IMR-90 (cell line): ENCODE measurements at regions not wholly inside any gene's neighbourhood (a gene's known extent, or its start where the extent isn't known, plus 50 kb on each side); places are given as distances from the start of the nearest gene placed in this dataset.

Experiments used
- ATAC-seq: fragments of 200-7000 bp; cut with Tn5 transposase; 2 replicates; pipeline ENCODE4 v1.9.1; 2020; ENCODE audit warnings: low read depth, mild to moderate bottlenecking, moderate library complexity
- BruUV-seq: library from RNA; stranded (reverse); fragments of 400-500 nt; replicated peaks from 2 replicates; lab custom pipeline; 2021; lab: Mats Ljungman, UMichigan
- CTCF ChIA-PET: fragments of 300-600 bp; formaldehyde crosslinking; extraction: SDS; loops from one replicate; lab custom pipeline; 2021; ENCODE audit warnings: antibody characterized with exemption; lab: Yijun Ruan, JAX
- POLR2A ChIA-PET: fragments of 300-600 bp; sonication (Branson Sonifier 250); formaldehyde crosslinking; loops from one replicate; lab custom pipeline; 2022; ENCODE audit warnings: antibody characterized with exemption; ENCODE audit not compliant: unreplicated experiment; lab: Charles Lee
- DNase-seq: peaks from one replicate; pipeline ENCODE4 v3.0.0; 2013
- H2AFZ ChIP-seq: replicated peaks from 2 replicates; pipeline ENCODE3; 2013; ENCODE audit warnings: low read length, mild to moderate bottlenecking; ENCODE audit not compliant: poor library complexity
- H2AK5ac ChIP-seq: 2 replicates; pipeline ENCODE4 v1.6.1; 2013; ENCODE audit warnings: low read depth, low read length, inconsistent platforms
- H2AK9ac ChIP-seq: replicated peaks from 2 replicates; pipeline ENCODE3; 2013; ENCODE audit warnings: mild to moderate bottlenecking, low read depth, low read length, moderate library complexity; ENCODE audit not compliant: poor library complexity
- H2BK120ac ChIP-seq: 2 replicates; pipeline ENCODE4 v1.6.1; 2013; ENCODE audit warnings: low read depth, low read length, inconsistent platforms
- H2BK15ac ChIP-seq: 3 replicates; pipeline ENCODE4 v1.6.1; 2013; ENCODE audit warnings: low read depth, low read length, inconsistent platforms
- H2BK20ac ChIP-seq: 2 replicates; pipeline ENCODE4 v1.6.1; 2013; ENCODE audit warnings: low read depth, mild to moderate bottlenecking, inconsistent platforms, low read length, moderate library complexity
- H2BK5ac ChIP-seq: 2 replicates; pipeline ENCODE4 v1.6.1; 2013; ENCODE audit warnings: mild to moderate bottlenecking, low read depth, low read length, inconsistent platforms; ENCODE audit not compliant: poor library complexity, severe bottlenecking
- H3K14ac ChIP-seq: replicated peaks from 2 replicates; pipeline ENCODE4 v1.6.1; 2013; ENCODE audit warnings: low read depth, low read length, inconsistent platforms
- H3K18ac ChIP-seq: 2 replicates; pipeline ENCODE4 v1.6.1; 2013; ENCODE audit warnings: low read depth, low read length, control low read depth
- H3K23ac ChIP-seq: 2 replicates; pipeline ENCODE4 v1.6.1; 2013; ENCODE audit warnings: low read depth, low read length, inconsistent platforms
- H3K27ac ChIP-seq: 2 replicates; pipeline ENCODE4 v1.5.1; 2013; ENCODE audit warnings: mild to moderate bottlenecking, control low read depth, low read length; ENCODE audit not compliant: insufficient read depth
- H3K27me3 ChIP-seq: 2 replicates; pipeline ENCODE4 v1.6.1; 2013; ENCODE audit warnings: low read length; ENCODE audit not compliant: control insufficient read depth, insufficient read depth
- H3K36me3 ChIP-seq: 2 replicates; pipeline ENCODE4 v1.6.1; 2013; ENCODE audit warnings: low read length, mixed read lengths; ENCODE audit not compliant: control insufficient read depth, insufficient read depth
- H3K4ac ChIP-seq: 2 replicates; pipeline ENCODE4 v1.6.1; 2013; ENCODE audit warnings: low read depth, low read length, inconsistent platforms
- H3K4me1 ChIP-seq: 2 replicates; pipeline ENCODE4 v1.6.1; 2013; ENCODE audit warnings: low read length, mixed read lengths; ENCODE audit not compliant: control insufficient read depth, insufficient read depth
- H3K4me2 ChIP-seq: 2 replicates; pipeline ENCODE4 v1.6.1; 2013; ENCODE audit warnings: low read depth, mild to moderate bottlenecking, control low read depth, low read length, moderate library complexity
- H3K4me3 ChIP-seq: 2 replicates; pipeline ENCODE4 v1.5.1; 2013; ENCODE audit warnings: low read depth, mild to moderate bottlenecking, control low read depth, low read length, moderate library complexity; ENCODE audit not compliant: insufficient read depth
- H3K56ac ChIP-seq: 2 replicates; pipeline ENCODE4 v1.6.1; 2013; ENCODE audit warnings: low read length, inconsistent platforms; ENCODE audit not compliant: insufficient read depth; ENCODE audit errors: extremely low read depth
- H3K79me1 ChIP-seq, 2 experiments: 2 replicates each; pipeline ENCODE4 v1.6.1; 2013; ENCODE audit warnings: low read length in 2 of 2, inconsistent platforms in 1 of 2, low read depth in 1 of 2
- H3K9ac ChIP-seq: 2 replicates; pipeline ENCODE4 v1.6.1; 2013; ENCODE audit warnings: low read depth, low read length, control low read depth
- H3K9me1 ChIP-seq: 2 replicates; pipeline ENCODE4 v1.6.1; 2013; ENCODE audit warnings: low read length, inconsistent platforms; ENCODE audit not compliant: insufficient read depth
- H3K9me3 ChIP-seq: 2 replicates; pipeline ENCODE4 v1.6.1; 2013; ENCODE audit warnings: low read length; ENCODE audit not compliant: control insufficient read depth, insufficient read depth
- H4K20me1 ChIP-seq: 2 replicates; pipeline ENCODE4 v1.6.1; 2013; ENCODE audit warnings: low read length, inconsistent platforms; ENCODE audit not compliant: insufficient read depth
- H4K5ac ChIP-seq: 2 replicates; pipeline ENCODE4 v1.6.1; 2013; ENCODE audit warnings: mild to moderate bottlenecking, low read depth, low read length, control low read depth
- H4K8ac ChIP-seq, 2 experiments: 2 replicates each; pipeline ENCODE4 v1.6.1; 2013; ENCODE audit warnings: low read depth in 2 of 2, low read length in 2 of 2, control low read depth in 1 of 2, inconsistent platforms in 1 of 2
- H4K91ac ChIP-seq: 2 replicates; pipeline ENCODE4 v1.6.1; 2013; ENCODE audit warnings: low read depth, low read length, inconsistent platforms; ENCODE audit not compliant: insufficient read depth
- BHLHE40 ChIP-seq: fragments of 150-350 bp; IDR thresholded peaks from 2 replicates; pipeline ENCODE4 v1.6.1; 2016; ENCODE audit warnings: mild to moderate bottlenecking, low read depth, low read length
- CEBPB ChIP-seq: IDR thresholded peaks from 2 replicates; pipeline ENCODE4 v1.6.1; 2012; ENCODE audit warnings: low read depth, low read length, improper control_type of control experiment
- CHD1 ChIP-seq: IDR thresholded peaks from 2 replicates; pipeline ENCODE4 v1.6.1; 2012; ENCODE audit warnings: low read depth, low read length, improper control_type of control experiment
- FOS ChIP-seq: fragments of 150-350 bp; IDR thresholded peaks from 2 replicates; pipeline ENCODE4 v1.6.1; 2016; ENCODE audit warnings: low read depth, low read length
- MAFK ChIP-seq: IDR thresholded peaks from 2 replicates; pipeline ENCODE4 v1.6.1; 2012; ENCODE audit warnings: low read depth, low read length, improper control_type of control experiment
- MAZ ChIP-seq: IDR thresholded peaks from 2 replicates; pipeline ENCODE4 v1.6.1; 2012; ENCODE audit warnings: low read depth, mild to moderate bottlenecking, low read length, improper control_type of control experiment, moderate library complexity, borderline replicate concordance
- MXI1 ChIP-seq: IDR thresholded peaks from 2 replicates; pipeline ENCODE4 v1.6.1; 2012; ENCODE audit warnings: low read depth, mild to moderate bottlenecking, low read length, moderate library complexity, borderline replicate concordance
- NFE2L2 ChIP-seq: fragments of 150-350 bp; IDR thresholded peaks from 2 replicates; pipeline ENCODE4 v1.6.1; 2016; ENCODE audit warnings: low read depth, mild to moderate bottlenecking, low read length
- POLR2A ChIP-seq: IDR thresholded peaks from 2 replicates; pipeline ENCODE4 v1.6.1; 2012; ENCODE audit warnings: mild to moderate bottlenecking, low read depth, low read length
- RAD21 ChIP-seq: IDR thresholded peaks from 2 replicates; pipeline ENCODE4 v1.6.1; 2012; ENCODE audit warnings: low read length, improper control_type of control experiment
- SMC3 ChIP-seq: fragments of 150-350 bp; IDR thresholded peaks from 2 replicates; pipeline ENCODE4 v1.6.1; 2016; ENCODE audit warnings: low read depth, mild to moderate bottlenecking, antibody characterized with exemption, low read length, moderate library complexity
- WGBS, 2 experiments: methylation state at CpG; one replicate each; pipeline versions ENCODE4 v1.1.5 to v1.1.7; 2013; ENCODE audit warnings: missing lambda C conversion rate in 2 of 2; ENCODE audit not compliant: insufficient read length in 1 of 2; ENCODE audit errors: extremely low coverage in 2 of 2; 5-methylcytosine and 5-hydroxymethylcytosine counted together
- dilution Hi-C: fragments of 300-500 bp; cut with HindIII; formaldehyde crosslinking; loops from one replicate; pipeline ENCODE4 v1.14.3; 2018; ENCODE audit warnings: low sequenced_read_pairs; ENCODE audit not compliant: unreplicated experiment
- in situ Hi-C: fragments of 300-500 bp; cut with MboI; formaldehyde crosslinking; loops from 3 replicates; pipeline ENCODE4 v1.14.3; 2019; ENCODE audit warnings: low sequenced_read_pairs, inconsistent platforms, mixed read lengths
- intact Hi-C: fragments of 100-400 bp; cut with micrococcal nuclease; formaldehyde crosslinking; loops from 2 replicates; pipeline ENCODE4 v1.10.0; 2022
- TF ChIP-seq, protein P1 (sequence below): fragments of 150-350 bp; IDR thresholded peaks from 2 replicates; pipeline ENCODE4 v1.6.1; 2016; ENCODE audit warnings: low read depth, mild to moderate bottlenecking, low read length, moderate library complexity, borderline replicate concordance
- TF ChIP-seq, protein P2 (sequence below): fragments of 150-350 bp; IDR thresholded peaks from 2 replicates; pipeline ENCODE4 v1.6.1; 2017; ENCODE audit warnings: mild to moderate bottlenecking, antibody characterized with exemption, low read length, low read depth
- TF ChIP-seq, protein P3 (sequence below): conservative IDR thresholded peaks from 2 replicates; pipeline ENCODE4 v1.5.1; 2012; ENCODE audit warnings: mild to moderate bottlenecking, low read depth, low read length, improper control_type of control experiment

DNA sequence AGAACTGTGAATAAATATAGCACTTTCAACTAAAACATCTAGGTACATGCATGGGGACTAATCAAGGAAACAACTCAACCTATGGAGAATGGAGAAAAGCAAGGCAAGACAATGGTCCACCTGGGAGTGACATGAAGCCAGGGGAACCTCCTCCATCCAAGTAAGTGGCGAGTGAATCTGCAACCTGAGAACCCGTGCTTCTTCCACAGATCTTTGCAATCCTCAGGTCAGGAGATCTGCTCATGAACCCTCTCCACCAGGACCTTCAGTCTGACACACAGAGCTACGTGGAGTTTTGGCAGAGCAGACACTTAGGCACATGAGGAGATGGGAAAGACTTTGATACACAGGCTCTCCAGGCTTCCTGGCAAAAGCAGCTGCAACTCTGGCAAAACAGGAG, 58.8 kb upstream of the KHDRBS2 start:
- no peaks in the 10 kb centered on the region for H4K20me1 ChIP-seq
- no peak overlapping the region for H2AK9ac ChIP-seq
- no peak overlapping the region for H4K8ac ChIP-seq
- H3K9me1 ChIP-seq = no peaks in the 10 kb centered on the region
- no peaks in the 10 kb centered on the region for H3K36me3 ChIP-seq
- no peak overlapping the region for H3K14ac ChIP-seq
- no peak overlapping the region for H3K4me2 ChIP-seq
- TF ChIP-seq MAFK (no peak), FOS (no peak), BHLHE40 (no peak), SMC3 (no peak), NFE2L2 (no peak), MXI1 (no peak), CHD1 (no peak), POLR2A (no peak), MAZ (no peak), CEBPB (no peak), RAD21 (no peak)
- TF ChIP-seq, protein P1, sequence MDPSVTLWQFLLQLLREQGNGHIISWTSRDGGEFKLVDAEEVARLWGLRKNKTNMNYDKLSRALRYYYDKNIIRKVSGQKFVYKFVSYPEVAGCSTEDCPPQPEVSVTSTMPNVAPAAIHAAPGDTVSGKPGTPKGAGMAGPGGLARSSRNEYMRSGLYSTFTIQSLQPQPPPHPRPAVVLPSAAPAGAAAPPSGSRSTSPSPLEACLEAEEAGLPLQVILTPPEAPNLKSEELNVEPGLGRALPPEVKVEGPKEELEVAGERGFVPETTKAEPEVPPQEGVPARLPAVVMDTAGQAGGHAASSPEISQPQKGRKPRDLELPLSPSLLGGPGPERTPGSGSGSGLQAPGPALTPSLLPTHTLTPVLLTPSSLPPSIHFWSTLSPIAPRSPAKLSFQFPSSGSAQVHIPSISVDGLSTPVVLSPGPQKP = no peak
- TF ChIP-seq, protein P2, sequence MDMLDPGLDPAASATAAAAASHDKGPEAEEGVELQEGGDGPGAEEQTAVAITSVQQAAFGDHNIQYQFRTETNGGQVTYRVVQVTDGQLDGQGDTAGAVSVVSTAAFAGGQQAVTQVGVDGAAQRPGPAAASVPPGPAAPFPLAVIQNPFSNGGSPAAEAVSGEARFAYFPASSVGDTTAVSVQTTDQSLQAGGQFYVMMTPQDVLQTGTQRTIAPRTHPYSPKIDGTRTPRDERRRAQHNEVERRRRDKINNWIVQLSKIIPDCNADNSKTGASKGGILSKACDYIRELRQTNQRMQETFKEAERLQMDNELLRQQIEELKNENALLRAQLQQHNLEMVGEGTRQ = no peak
- TF ChIP-seq, protein P3, sequence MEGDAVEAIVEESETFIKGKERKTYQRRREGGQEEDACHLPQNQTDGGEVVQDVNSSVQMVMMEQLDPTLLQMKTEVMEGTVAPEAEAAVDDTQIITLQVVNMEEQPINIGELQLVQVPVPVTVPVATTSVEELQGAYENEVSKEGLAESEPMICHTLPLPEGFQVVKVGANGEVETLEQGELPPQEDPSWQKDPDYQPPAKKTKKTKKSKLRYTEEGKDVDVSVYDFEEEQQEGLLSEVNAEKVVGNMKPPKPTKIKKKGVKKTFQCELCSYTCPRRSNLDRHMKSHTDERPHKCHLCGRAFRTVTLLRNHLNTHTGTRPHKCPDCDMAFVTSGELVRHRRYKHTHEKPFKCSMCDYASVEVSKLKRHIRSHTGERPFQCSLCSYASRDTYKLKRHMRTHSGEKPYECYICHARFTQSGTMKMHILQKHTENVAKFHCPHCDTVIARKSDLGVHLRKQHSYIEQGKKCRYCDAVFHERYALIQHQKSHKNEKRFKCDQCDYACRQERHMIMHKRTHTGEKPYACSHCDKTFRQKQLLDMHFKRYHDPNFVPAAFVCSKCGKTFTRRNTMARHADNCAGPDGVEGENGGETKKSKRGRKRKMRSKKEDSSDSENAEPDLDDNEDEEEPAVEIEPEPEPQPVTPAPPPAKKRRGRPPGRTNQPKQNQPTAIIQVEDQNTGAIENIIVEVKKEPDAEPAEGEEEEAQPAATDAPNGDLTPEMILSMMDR = no peak
- no peak overlapping the region for H4K91ac ChIP-seq
- H3K9me3 ChIP-seq = peaks cover 15% of the 10 kb centered on the region; the same call in 1 of the 2 replicates
- DNase-seq = no peak
- H3K56ac ChIP-seq = no peak overlapping the region
- ATAC-seq = no peak
- in situ Hi-C loops = no loop called here
- dilution Hi-C loops = no loop called here
- no peak overlapping the region for H2BK120ac ChIP-seq
- H2BK5ac ChIP-seq = no peak overlapping the region
- no peak overlapping the region for H2AFZ ChIP-seq
- POLR2A ChIA-PET = no interaction called here
- H2AK5ac ChIP-seq = no peak overlapping the region
- intact Hi-C loops = no loop called here
- H3K27ac ChIP-seq = no peak overlapping the region
- H3K4me1 ChIP-seq = no peaks in the 10 kb centered on the region
- H3K18ac ChIP-seq = no peak overlapping the region
- H2BK20ac ChIP-seq = no peak overlapping the region
- no peak overlapping the region for H2BK15ac ChIP-seq
- no peak overlapping the region for H3K9ac ChIP-seq
- WGBS, 2 experiments = no CpG with 5 or more reads among the region's 3 CpGs
- H4K5ac ChIP-seq = no peak overlapping the region
- no peaks in the 10 kb centered on the region for H3K27me3 ChIP-seq
- no peak overlapping the region for H3K4me3 ChIP-seq
- CTCF ChIA-PET = no interaction called here
- no TSS peak for BruUV-seq
- no peak overlapping the region for H3K23ac ChIP-seq
- no peaks in the 10 kb centered on the region for H3K79me1 ChIP-seq
- no peak overlapping the region for H3K4ac ChIP-seq
